GM19452 (cell line): ENCODE measurements at regions not wholly inside any gene's neighbourhood (a gene's known extent, or its start where the extent isn't known, plus 50 kb on each side); places are given as distances from the start of the nearest gene placed in this dataset.

Experiments
- ATAC-seq: cut with Tn5 transposase; IDR thresholded peaks from one replicate; pipeline ENCODE4 v1.9.1; 2021; ENCODE audit not compliant: unreplicated experiment

DNA sequence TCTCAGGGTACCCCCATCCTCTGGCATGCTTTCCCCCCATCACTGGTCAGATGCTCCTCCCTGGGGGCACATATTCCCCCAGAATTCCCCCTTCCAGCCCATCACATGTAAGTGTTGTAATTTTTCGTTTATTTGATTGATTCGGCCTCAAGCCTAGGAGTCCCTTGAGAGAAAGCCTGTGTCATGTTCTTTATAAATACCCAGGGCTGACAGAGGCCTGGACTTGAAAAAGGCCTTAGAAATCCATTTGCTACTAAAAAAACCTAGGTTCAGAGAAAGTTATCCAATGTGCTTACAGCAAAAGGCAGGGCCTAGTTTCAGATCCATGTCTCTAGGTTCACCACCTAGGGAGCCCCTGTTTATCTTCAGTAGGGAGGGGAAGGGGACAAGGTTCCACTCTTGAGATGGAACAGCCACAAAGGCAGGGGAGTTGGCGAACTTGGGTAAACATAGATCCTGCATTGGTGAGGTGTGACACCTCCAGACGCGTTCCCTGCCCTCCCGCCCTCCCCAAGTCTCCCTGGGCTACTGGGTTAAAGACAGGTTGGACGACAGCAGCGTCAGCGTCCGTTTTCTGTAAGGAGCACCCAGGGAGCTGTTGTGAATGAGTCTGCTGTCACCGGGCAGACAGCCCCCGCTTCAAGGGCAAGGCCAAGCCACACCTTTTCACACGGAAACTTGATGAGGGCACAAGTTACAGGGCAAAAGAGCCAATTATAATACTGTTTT is 147.8 kb downstream of the EN1 start:
- no peak for ATAC-seq

DNA sequence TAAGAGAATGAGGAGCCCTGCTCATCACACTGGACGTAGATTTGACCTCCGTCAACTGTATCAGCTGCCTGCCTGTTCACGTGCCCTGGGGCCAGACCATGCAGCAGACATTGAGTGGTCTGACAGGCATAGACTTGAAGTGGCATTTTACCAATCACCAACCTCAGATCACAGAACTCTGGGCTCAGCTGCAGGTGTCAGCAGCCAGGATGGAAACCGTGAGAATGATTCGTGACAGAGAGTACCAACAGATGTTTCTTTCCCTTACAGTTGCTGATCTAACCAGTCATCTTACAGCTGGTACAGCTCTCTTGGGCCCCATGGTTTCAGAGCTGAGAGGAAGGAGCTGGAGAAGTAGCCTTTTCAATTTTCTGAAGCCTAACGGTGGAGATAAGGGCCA is 148.9 kb downstream of the EN1 start:
- ATAC-seq: no peak

DNA sequence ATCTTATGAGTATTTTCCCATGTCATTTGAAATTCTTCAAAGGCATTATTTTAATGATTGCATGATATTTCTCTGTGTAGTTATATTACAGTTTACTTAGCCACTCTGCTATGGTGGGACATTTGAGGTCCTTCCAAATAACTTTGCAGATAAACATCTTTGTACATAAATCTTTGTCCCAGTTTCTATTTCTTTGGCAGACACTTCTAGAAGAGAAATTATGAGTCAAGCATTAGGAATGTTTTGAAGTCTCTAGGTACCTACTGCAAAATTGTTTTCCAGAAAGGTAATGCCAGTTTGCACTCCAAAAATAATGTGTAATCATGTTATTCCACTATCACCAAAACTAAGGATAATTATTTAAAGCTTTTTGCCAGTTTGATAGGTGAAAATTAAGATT is 149.7 kb downstream of the EN1 start:
- no peak for ATAC-seq

DNA sequence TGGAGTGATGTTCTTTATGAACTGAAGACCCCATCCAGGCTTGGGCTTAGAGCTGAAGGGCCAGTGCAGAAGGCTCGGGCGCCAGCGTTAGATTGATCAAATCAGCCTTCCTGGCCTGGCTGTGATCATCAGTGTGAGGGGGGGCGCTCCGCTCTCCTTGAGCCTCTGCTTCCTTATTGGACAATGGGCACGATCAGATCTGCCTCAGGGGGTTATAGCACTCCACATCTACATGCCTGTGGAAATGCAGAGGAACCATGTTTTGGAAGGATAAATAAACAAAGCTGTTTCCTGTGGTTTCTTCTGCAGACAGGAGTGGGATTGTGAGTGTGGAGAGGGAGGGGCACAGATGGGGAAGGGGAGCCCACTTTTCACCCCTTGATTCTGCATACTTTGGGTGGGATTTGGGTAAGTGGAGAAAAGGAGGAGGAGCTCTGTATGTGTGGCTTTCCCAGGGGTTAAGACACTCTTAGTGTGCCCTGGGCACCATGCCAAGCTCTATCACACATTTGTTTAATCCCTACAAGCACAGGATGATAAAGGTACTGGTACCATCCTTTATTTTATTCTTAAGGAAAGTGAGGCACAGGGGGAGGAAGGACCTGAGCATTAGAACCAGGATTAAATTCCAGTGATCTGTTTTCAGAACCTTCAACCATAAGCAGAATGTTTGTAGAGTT is 150.5 kb downstream of the EN1 start:
- no peak for ATAC-seq

DNA sequence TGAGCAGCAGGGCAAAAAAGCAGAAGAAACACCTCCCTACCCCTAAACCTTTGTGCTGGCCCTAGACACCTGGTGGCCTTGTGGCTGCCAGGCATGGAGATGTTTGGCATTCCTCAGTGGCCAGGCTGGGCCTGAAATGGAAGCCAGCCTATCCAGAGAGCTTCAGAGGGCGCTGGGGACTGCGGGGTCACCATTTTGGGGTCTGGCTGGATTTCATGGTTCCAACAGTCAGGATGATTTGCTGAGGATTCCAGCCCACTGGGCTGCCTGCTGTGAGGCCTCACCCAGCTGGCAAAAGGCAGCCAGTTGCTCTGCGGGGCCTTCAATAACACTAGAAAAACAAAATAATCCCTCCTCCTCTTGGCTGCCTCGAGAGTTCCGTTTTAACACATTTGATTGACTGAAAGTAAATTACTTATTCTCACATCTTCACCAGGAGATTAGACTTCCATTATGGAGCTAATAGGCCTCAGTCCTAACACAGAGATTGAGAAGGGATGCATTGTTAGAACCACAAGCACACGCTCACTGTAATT is 154.1 kb downstream of the EN1 start:
- ATAC-seq: no peak

DNA sequence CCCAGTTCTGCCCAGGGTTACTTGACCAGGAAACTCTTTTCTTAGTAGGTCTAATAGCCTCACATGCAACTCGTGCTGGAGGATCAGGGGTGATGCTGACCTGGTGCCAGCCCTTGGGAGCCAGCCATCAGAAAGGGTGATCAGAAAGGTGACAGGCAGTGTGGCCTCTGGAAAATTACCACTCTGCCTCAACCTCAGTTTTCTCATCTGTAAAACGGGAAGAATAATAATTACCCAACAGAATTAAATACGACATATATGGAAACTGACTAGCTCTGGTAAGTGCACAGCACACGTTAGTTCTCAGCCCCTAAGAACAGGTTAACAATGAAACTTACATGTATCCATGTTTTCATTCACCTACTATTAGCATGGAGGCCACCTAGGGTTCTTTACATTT is 157.6 kb downstream of the EN1 start:
- ATAC-seq: no peak

DNA sequence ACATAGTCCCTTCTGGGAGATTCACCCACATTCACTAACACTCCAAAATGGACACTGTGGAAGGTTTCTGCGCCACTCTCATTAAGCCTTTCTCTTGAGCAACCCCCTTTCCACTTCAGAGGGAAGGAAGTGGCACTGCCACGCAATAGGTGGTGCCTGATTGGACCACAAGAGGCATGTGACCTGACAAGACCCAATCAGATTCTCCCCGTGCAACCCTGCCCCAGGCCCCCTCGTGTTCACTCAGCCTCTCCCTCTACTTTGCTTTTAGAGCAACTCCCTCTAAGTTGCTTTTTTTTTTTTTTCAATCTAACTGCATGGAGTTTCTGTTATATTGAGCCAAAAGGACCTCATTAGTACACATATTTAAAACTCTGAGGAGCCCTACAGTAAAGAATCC is 158.0 kb downstream of the EN1 start:
- ATAC-seq: no peak

DNA sequence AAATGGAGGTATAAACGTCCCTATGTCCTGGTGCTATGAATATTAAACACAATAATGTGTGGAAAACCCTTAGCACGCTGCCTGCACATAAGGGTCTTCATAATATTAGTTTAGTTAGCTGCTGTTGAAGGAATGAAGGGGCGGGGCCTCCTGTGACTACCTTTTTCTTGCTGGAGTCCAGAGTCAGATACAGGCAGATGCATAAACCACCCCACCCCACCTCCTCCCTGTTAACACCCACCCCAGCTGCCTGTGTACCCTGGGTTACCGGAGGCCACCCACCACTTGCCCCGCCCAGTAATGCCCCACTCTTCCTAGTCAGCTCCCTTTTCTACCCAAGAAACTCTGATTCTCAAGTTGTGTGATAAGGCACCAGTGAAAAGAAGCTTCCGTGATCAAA is 158.4 kb downstream of the EN1 start:
- ATAC-seq: no peak

DNA sequence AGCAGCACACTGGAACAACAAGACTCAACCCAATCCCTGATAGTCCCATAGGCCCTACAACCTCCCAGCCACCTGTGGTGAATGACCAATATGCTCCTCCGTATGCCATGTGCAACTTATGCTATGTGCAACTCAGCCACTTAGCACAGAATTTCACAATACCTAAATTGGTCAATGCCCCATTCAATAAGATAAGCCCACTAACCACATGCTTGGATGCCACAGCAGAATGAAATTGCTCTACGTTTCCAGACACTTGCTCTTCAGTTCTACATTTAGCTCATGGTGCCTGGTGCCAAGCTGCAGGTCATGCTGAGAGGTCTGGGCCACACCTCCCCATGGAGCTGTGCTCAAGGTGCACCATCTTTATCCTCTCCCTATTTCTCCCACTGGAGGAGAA is 159.8 kb downstream of the EN1 start:
- no peak for ATAC-seq

DNA sequence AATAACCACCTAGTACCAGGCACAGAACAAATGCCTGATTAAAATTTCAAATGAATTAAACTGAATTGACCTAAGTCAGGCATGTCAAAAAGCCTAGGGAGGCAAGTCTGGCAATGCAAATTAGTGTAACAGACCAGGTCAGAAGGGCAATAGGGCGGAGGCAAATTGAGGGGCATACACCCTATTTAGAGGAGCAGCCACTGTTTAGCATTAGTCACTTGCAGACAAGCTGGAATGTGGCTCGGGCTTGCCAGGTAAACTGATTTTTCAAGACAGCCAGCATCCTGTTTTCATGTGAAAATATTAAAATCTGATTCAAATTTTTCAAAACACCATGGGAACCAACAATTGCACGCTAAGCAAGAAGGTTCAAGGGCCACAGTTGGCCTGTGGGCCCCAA is 160.3 kb downstream of the EN1 start:
- no peak for ATAC-seq

DNA sequence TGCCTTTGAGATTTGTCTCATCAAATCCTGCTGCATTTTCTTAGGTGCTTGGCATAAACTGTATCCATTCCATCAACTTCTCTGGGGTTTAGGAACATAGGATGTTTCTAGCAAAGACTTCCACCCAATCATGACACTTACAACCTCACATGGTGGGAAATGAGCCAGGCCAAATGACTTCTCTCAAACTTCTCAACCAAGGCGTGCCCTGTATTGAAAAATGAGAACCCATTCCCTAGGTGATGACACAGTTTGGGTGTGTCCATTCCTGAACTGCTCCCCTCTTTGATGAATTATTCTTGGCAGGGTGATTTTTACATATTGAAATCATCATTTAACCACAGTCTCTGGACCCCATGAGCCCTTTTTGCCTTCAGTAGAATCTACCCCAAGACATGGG is 161.1 kb downstream of the EN1 start:
- ATAC-seq: no peak

DNA sequence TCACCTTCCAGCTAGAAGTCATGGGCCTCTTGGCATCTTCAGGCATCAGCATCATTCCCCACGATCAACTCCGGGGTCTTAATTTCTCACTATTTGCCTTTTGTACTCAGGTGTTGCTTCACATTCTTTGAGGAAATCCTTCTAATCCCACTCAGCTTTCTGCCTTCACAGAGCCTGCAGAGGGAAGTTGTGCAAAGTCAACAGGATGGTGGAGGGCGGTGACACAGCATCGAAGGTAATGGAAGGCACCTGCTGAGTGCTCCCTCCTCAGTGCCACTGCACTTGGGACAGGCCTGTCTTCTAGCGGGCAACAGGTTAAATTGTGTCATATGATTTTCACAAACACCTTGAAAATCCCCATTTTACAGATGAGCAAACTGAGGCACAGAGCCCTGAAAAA is 164.0 kb downstream of the EN1 start:
- no peak for ATAC-seq

DNA sequence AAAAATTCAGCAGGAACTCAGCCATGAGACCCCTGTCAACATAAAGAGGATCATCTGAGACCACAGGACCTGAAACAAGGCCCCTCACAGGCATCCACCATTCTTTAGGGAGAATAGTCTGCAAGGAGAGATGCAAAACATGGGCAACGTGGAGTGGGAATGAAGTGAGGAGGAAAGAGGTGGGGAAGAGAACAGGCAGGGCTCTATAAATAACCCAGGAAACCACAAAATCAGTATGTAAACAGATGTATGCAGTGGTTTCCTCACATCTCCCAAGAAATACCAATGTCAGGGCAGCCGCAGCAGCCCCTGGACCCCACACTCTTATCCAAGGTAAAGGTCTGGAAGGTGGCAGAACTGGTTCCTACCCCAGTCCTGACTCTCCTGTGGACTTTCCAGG is 168.5 kb downstream of the EN1 start:
- no peak for ATAC-seq

DNA sequence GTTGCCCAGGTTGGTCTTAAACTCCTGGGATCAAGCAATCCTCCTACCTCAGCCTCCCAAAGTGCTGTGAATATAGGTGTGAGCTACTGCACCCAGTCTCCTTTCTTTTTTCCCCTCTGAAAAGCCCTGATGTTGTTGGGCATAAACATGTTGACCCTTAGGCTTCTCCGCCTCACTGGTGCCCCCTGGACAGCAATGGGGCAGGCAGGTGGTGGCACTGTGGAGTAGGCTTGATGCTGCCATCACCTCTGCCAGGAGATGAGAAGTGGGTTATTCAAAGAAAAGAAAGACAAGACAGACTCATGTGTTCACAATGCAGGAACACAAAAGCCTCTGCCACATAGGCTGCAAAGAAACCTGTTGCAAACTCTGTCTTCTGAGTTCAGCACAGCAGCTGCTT is 169.9 kb downstream of the EN1 start:
- no peak for ATAC-seq

DNA sequence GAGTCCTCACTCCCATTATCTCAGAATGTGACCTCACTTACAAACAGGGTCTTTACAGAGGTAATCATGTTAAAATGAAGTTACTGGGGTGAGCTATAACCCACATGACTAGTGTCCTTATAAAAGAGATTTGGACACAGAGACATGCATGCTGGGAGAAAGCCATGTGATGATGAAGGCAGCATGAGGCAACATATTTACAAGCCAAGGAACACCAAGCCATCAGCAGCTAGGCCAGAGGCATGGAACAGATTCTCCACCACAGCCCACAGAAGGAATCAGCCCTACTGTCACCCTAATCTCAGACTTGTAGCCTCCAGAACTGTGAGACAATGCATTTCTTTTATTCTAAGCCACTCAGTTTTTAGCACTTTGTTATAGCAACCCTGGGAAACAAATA is 171.9 kb downstream of the EN1 start:
- ATAC-seq: no peak

DNA sequence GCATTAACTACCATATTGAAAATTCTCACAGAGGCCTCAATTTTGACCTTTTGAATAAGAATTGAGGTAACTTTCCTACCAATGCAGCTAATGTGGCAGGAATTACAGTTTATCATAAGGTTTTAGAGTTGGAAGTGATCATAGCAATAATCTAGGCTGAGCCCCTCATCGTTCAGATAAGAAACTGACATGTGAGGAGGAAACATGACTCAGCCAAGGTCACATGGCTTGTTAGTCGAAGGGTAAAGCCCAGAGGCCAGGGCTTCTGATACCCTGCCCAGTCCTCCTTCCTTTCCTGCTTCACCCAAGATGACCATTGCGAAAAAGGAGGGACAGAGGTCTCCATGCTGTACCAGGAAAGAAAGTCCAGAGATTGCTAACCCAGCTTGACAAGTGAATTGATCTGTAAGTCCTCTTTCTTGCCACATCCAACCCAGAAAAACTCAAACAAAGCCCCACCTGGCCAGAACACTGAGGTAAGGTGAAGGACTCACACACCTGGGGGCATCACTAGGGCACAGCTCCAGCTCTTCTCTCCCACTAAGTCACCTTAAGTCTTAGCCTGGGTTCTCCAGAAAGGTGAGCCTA is 174.8 kb downstream of the EN1 start:
- ATAC-seq: no peak

DNA sequence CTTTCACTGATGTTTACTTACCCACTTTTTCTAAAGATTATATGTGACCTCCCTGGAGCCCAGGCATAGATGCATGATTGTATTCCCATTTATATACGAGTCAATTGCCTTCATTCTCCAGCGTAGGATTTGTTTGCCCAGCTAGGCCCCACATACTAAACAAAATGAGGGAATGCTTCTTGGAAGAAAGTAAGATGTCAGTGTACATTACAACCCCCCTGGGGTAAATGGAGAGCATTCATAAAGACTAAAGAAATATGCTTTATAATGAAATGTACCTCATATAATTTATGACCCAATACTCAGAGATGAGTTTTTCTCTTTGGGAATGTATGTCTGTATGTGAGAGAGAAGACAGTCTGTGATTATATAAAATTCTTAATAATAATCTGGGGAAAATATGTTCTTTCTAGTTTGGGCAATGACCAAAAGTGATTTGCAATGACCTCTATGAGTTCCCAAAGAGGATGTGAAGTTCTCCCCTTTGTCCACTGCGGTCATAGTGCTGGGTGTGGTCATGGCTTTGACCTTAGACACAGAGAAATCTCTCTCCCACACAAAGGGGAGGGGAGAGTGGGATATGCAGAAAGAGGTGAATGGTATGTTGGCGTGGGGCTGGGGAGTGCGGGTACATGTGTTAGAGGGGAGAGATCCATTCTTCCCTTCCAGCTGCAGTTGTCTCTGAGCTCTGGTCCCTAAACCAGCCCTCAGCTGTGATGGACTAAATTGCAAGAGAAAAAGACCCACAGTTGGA is 175.6 kb downstream of the EN1 start:
- ATAC-seq: no peak

DNA sequence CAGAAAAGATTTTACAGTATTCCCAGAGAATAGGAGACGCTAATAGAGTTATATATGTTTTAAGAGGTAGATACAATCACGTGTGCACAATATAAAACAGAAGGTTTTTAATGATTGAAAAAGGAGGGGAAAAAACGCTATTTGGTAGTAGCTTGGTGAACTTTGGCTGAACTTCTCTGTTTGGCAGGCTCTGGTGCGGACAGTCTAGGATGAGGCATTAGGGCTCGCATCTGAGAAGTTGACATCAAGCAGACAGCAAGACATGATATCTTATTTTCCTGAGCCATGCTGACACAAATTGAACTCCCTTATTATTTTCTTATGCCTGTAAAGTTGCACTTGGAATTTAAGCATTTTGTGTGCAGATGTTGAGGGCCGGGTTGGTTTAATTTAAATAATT is 176.6 kb downstream of the EN1 start:
- ATAC-seq: no peak

DNA sequence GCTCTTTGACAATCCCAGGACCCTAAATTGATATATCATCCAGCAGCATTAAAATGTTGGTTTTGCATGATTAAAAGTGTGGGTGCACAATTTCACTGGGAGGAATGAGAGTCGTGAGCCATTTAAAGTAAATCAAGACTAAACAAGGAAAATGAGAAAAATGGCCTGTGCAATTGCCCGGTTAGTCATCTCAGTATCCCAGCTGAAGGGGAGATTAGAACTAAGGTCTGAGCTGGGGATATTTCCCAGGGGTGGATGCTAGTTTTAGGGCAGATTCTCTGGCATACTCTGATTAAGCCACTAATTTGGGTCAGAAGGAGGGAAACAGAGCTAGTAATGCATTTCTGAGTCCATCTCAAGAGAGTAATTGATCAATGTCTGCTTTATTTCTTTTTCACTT is 177.2 kb downstream of the EN1 start:
- ATAC-seq: no peak

DNA sequence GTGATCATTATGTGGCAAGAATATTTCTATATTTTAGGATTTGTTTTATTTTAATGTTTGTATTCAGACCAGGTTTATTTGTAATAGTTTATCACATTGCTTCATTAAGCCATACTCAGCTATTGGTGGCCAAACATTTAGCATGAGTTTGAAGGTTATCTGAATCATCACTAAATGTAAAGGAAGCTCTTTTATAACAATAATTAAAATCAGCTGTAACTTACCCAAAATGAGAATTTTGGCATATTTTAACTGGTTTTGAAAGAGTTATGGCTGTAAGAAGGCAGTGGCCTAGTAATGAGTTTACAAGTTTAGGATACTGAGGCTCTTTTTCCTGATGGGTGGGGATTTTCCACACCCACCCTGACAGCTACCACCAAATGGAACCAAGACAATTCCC is 177.8 kb downstream of the EN1 start:
- no peak for ATAC-seq
